Osteoblast (primary cell): ENCODE measurements at regions not wholly inside any gene's neighbourhood (a gene's known extent, or its start where the extent isn't known, plus 50 kb on each side); places are given as distances from the start of the nearest gene placed in this dataset.

Source experiments
- DNase-seq: peaks from one replicate; pipeline ENCODE4 v3.0.0; 2011; ENCODE audit warnings: low spot score, mixed read lengths; ENCODE audit not compliant: insufficient read length; ENCODE audit errors: missing footprints
- H2AFZ ChIP-seq: 2 replicates; pipeline ENCODE4 v1.6.0; 2011; ENCODE audit warnings: mild to moderate bottlenecking, low read length
- H3K27ac ChIP-seq: 2 replicates; pipeline ENCODE4 v1.5.1; 2011; ENCODE audit warnings: mild to moderate bottlenecking, low read depth, low read length, moderate library complexity
- H3K27me3 ChIP-seq: 2 replicates; pipeline ENCODE4 v1.6.0; 2012; ENCODE audit warnings: mild to moderate bottlenecking, control low read depth, inconsistent platforms, low read length, moderate library complexity; ENCODE audit not compliant: insufficient read depth
- H3K36me3 ChIP-seq: 2 replicates; pipeline ENCODE4 v1.5.1; 2011; ENCODE audit warnings: mild to moderate bottlenecking, low read length, control low read depth, moderate library complexity; ENCODE audit not compliant: insufficient read depth
- H3K4me1 ChIP-seq: 2 replicates; pipeline ENCODE4 v1.5.1; 2011; ENCODE audit warnings: mild to moderate bottlenecking, low read length, control low read depth, moderate library complexity; ENCODE audit not compliant: insufficient read depth
- H3K4me2 ChIP-seq: 2 replicates; pipeline ENCODE4 v1.6.0; 2011; ENCODE audit warnings: mild to moderate bottlenecking, low read length; ENCODE audit not compliant: insufficient read depth
- H3K4me3 ChIP-seq: fragments of 200-600 bp; sonication (generic); 3 replicates; pipeline ENCODE4 v1.5.1; 2012; ENCODE audit warnings: mild to moderate bottlenecking, low read length, inconsistent platforms; ENCODE audit not compliant: insufficient read depth
- H3K79me2 ChIP-seq: 2 replicates; pipeline ENCODE4 v1.6.0; 2012; ENCODE audit warnings: mild to moderate bottlenecking, low read length, control low read depth, inconsistent platforms; ENCODE audit not compliant: insufficient read depth
- H3K9me3 ChIP-seq: 2 replicates; pipeline ENCODE4 v1.5.1; 2011; ENCODE audit warnings: low read depth, low read length, control low read depth
- H4K20me1 ChIP-seq: 2 replicates; pipeline ENCODE4 v1.6.0; 2012; ENCODE audit warnings: mild to moderate bottlenecking, low read length, control low read depth; ENCODE audit not compliant: insufficient read depth
- CTCF ChIP-seq: IDR thresholded peaks from 2 replicates; pipeline ENCODE4 v1.5.1; 2011; ENCODE audit warnings: mild to moderate bottlenecking, low read depth, low read length, moderate library complexity; ENCODE audit errors: extremely low read depth

GRCh38 chr5:12294151-12294550 lies 389.9 kb upstream of the CTNND2 start:
- DNase-seq, result no peak
- no peaks in the 10 kb centered on the region for H3K27me3 ChIP-seq
- H3K27ac ChIP-seq, result no peak overlapping the region
- no peaks in the 10 kb centered on the region for H4K20me1 ChIP-seq
- no peak overlapping the region for H3K4me3 ChIP-seq
- peaks cover 2% of the 10 kb centered on the region for H3K9me3 ChIP-seq
- no peaks in the 10 kb centered on the region for H3K79me2 ChIP-seq
- TF ChIP-seq CTCF, result no peak
- no peak overlapping the region for H3K4me2 ChIP-seq
- no peak overlapping the region for H2AFZ ChIP-seq
- H3K36me3 ChIP-seq, result no peaks in the 10 kb centered on the region
- no peaks in the 10 kb centered on the region for H3K4me1 ChIP-seq

GRCh38 chr5:12292610-12293204 lies 388.5 kb upstream of the CTNND2 start:
- no peak for DNase-seq
- no peaks in the 10 kb centered on the region for H3K36me3 ChIP-seq
- H2AFZ ChIP-seq, result no peak overlapping the region
- no peaks in the 10 kb centered on the region for H3K4me1 ChIP-seq
- no peaks in the 10 kb centered on the region for H3K79me2 ChIP-seq
- H3K4me3 ChIP-seq, result no peak overlapping the region
- TF ChIP-seq CTCF, result no peak
- H3K27me3 ChIP-seq, result no peaks in the 10 kb centered on the region
- H4K20me1 ChIP-seq, result no peaks in the 10 kb centered on the region
- H3K9me3 ChIP-seq, result no peaks in the 10 kb centered on the region
- H3K4me2 ChIP-seq, result no peak overlapping the region
- H3K27ac ChIP-seq, result no peak overlapping the region

- H3K36me3 ChIP-seq, result no peaks in the 10 kb centered on the region
- no peak overlapping the region for H2AFZ ChIP-seq
- DNase-seq, result no peak
- no peaks in the 10 kb centered on the region for H3K79me2 ChIP-seq
- H3K4me3 ChIP-seq, result no peak overlapping the region
- H3K4me2 ChIP-seq, result no peak overlapping the region
- no peak for TF ChIP-seq CTCF
- no peaks in the 10 kb centered on the region for H3K9me3 ChIP-seq
- no peaks in the 10 kb centered on the region for H3K27me3 ChIP-seq
- H4K20me1 ChIP-seq, result no peaks in the 10 kb centered on the region
- H3K27ac ChIP-seq, result no peak overlapping the region
- no peaks in the 10 kb centered on the region for H3K4me1 ChIP-seq
Observed at GRCh38 chr5:12284604-12285003, 380.4 kb upstream of the CTNND2 start.

- no peaks in the 10 kb centered on the region for H3K36me3 ChIP-seq
- no peak for DNase-seq
- no peaks in the 10 kb centered on the region for H3K27me3 ChIP-seq
- peaks cover 2% of the 10 kb centered on the region for H3K9me3 ChIP-seq
- H3K4me2 ChIP-seq, result no peak overlapping the region
- H3K27ac ChIP-seq, result no peak overlapping the region
- H3K4me3 ChIP-seq, result no peak overlapping the region
- H4K20me1 ChIP-seq, result no peaks in the 10 kb centered on the region
- H3K4me1 ChIP-seq, result no peaks in the 10 kb centered on the region
- no peak for TF ChIP-seq CTCF
- no peaks in the 10 kb centered on the region for H3K79me2 ChIP-seq
- no peak overlapping the region for H2AFZ ChIP-seq
Observed at GRCh38 chr5:12277504-12278192, 373.4 kb upstream of the CTNND2 start.
